SK-N-SH (cell line): ENCODE measurements at regions not wholly inside any gene's neighbourhood (a gene's known extent, or its start where the extent isn't known, plus 50 kb on each side); places are given as distances from the start of the nearest gene placed in this dataset.

Experiments
- CTCF ChIA-PET: fragments of 300-600, 350-600 bp; formaldehyde crosslinking; extraction: SDS; loops from one replicate; lab custom pipeline; 2021; lab: Yijun Ruan, JAX
- POLR2A ChIA-PET: fragments of 350-600 bp; sonication (Branson Sonifier 250); formaldehyde crosslinking; extraction: SDS; loops from one replicate; lab custom pipeline; 2020; ENCODE audit warnings: antibody characterized with exemption, inconsistent platforms; lab: Yijun Ruan, JAX
- DNase-seq: peaks from one replicate; pipeline ENCODE4 v3.0.0; 2012
- H2AFZ ChIP-seq: fragments of 200-600 bp; sonication (generic); 2 replicates; pipeline ENCODE4 v1.8.1; 2016; ENCODE audit warnings: antibody characterized with exemption, mild to moderate bottlenecking, low read depth
- H3F3A ChIP-seq: fragments of 200-600 bp; sonication (generic); replicated peaks from 2 replicates; pipeline ENCODE3; 2016; ENCODE audit warnings: antibody characterized with exemption, mild to moderate bottlenecking; ENCODE audit not compliant: insufficient read depth
- H3K27ac ChIP-seq, 2 experiments: fragments of 200-500 bp in 1 of 2; fragments of 200-600 bp in 1 of 2; sonication (Bioruptor generic) in 1 of 2; sonication (generic), shearing (Covaris generic) in 1 of 2; 2 replicates each; pipeline versions ENCODE4 v1.5.1 to v1.6.1; 2014 to 2016; ENCODE audit warnings: low read depth in 2 of 2, inconsistent platforms in 1 of 2, low read length in 1 of 2, mild to moderate bottlenecking in 1 of 2, mixed read lengths in 1 of 2
- H3K27me3 ChIP-seq: fragments of 200-600 bp; sonication (generic), shearing (Covaris generic); 2 replicates; pipeline ENCODE4 v1.6.1; 2016; ENCODE audit warnings: mixed run types; ENCODE audit not compliant: insufficient read depth
- H3K36me3 ChIP-seq, 2 experiments: fragments of 200-500 bp in 1 of 2; fragments of 200-600 bp in 1 of 2; sonication (Bioruptor generic) in 1 of 2; sonication (generic) in 1 of 2; replicated peaks in 1 of 2; 2 replicates each; pipeline versions ENCODE3 to v1.5.1; 2014 to 2016; ENCODE audit warnings: low read length in 1 of 2, mild to moderate bottlenecking in 1 of 2; ENCODE audit not compliant: insufficient read depth in 2 of 2, control insufficient read depth in 1 of 2
- H3K4me1 ChIP-seq, 2 experiments: fragments of 200-500 bp in 1 of 2; fragments of 200-600 bp in 1 of 2; sonication (Bioruptor generic) in 1 of 2; sonication (generic), shearing (Covaris generic) in 1 of 2; 2 replicates each; pipeline versions ENCODE4 v1.5.1 to v1.6.1; 2014 to 2016; ENCODE audit warnings: low read depth in 1 of 2, low read length in 1 of 2, mixed run types in 1 of 2; ENCODE audit not compliant: insufficient read depth in 2 of 2, control insufficient read depth in 1 of 2
- H3K4me2 ChIP-seq: fragments of 200-600 bp; sonication (generic), shearing (Covaris generic); 2 replicates; pipeline ENCODE4 v1.6.1; 2017; ENCODE audit warnings: mixed run types
- H3K4me3 ChIP-seq, 2 experiments: fragments of 200-500 bp in 1 of 2; fragments of 200-600 bp in 1 of 2; sonication (Bioruptor generic) in 1 of 2; sonication (generic), shearing (Covaris generic) in 1 of 2; 2 replicates each; pipeline versions ENCODE4 v1.5.1 to v1.8.1; 2014 to 2016; ENCODE audit warnings: low read depth in 2 of 2, inconsistent platforms in 1 of 2, low read length in 1 of 2, mild to moderate bottlenecking in 1 of 2, mixed read lengths in 1 of 2, moderate library complexity in 1 of 2
- H3K79me2 ChIP-seq: fragments of 200-600 bp; sonication (generic); 2 replicates; pipeline ENCODE4 v1.8.1; 2017; ENCODE audit warnings: mild to moderate bottlenecking; ENCODE audit not compliant: insufficient read depth
- H3K9ac ChIP-seq: fragments of 200-600 bp; sonication (generic); 2 replicates; pipeline ENCODE4 v1.6.1; 2017; ENCODE audit warnings: mixed run types
- H3K9me2 ChIP-seq: fragments of 200-600 bp; sonication (generic); 2 replicates; pipeline ENCODE4 v1.6.1; 2017; ENCODE audit warnings: mixed run types
- H3K9me3 ChIP-seq: fragments of 200-600 bp; sonication (generic); 2 replicates; pipeline ENCODE4 v1.6.1; 2017; ENCODE audit warnings: mixed run types, mild to moderate bottlenecking, moderate library complexity
- H4K20me1 ChIP-seq: fragments of 200-600 bp; sonication (generic); 2 replicates; pipeline ENCODE4 v1.6.1; 2017; ENCODE audit warnings: mild to moderate bottlenecking, mixed run types; ENCODE audit not compliant: insufficient read depth
- CTCF ChIP-seq: fragments of 200-600 bp; sonication (generic); IDR thresholded peaks from 2 replicates; pipeline ENCODE4 v1.6.1; 2017; ENCODE audit warnings: antibody characterized with exemption, mild to moderate bottlenecking, moderate library complexity
- EP300 ChIP-seq, 2 experiments: IDR thresholded peaks; 2 replicates each; pipeline versions ENCODE4 v1.4.0 to v1.6.1; 2012; ENCODE audit warnings: borderline replicate concordance in 1 of 2, low read depth in 1 of 2, low read length in 1 of 2
- EZH2phosphoT487 ChIP-seq: fragments of 200-600 bp; sonication (generic); IDR thresholded peaks from 2 replicates; pipeline ENCODE4 v1.6.1; 2017; ENCODE audit warnings: low read depth, mixed run types, mild to moderate bottlenecking, antibody characterized with exemption, moderate library complexity, borderline replicate concordance
- FOSL2 ChIP-seq: IDR thresholded peaks from 2 replicates; pipeline ENCODE4 v1.4.0; 2012; ENCODE audit warnings: low read depth, mild to moderate bottlenecking, moderate library complexity, borderline replicate concordance
- FOXJ3 ChIP-seq: sonication (generic); formaldehyde crosslinking; IDR thresholded peaks from 2 replicates; pipeline ENCODE4 v1.5.1; 2020; ENCODE audit warnings: mild to moderate bottlenecking, missing genetic modification reagents
- GATA2 ChIP-seq: sonication (generic); formaldehyde crosslinking; IDR thresholded peaks from 2 replicates; pipeline ENCODE4 v1.5.0; 2020; ENCODE audit warnings: mild to moderate bottlenecking, missing genetic modification reagents
- JUND ChIP-seq: IDR thresholded peaks from 2 replicates; pipeline ENCODE4 v1.4.0; 2012
- MAX ChIP-seq: IDR thresholded peaks from 2 replicates; pipeline ENCODE4 v1.4.0; 2012; ENCODE audit warnings: low read depth
- MEF2A ChIP-seq: IDR thresholded peaks from 2 replicates; pipeline ENCODE4 v1.4.0; 2012; ENCODE audit warnings: low read depth, borderline replicate concordance
- NFIC ChIP-seq: IDR thresholded peaks from 2 replicates; pipeline ENCODE4 v1.4.0; 2012; ENCODE audit warnings: borderline replicate concordance
- NRF1 ChIP-seq: IDR thresholded peaks from 2 replicates; pipeline ENCODE4 v1.6.1; 2012; ENCODE audit warnings: low read depth, mild to moderate bottlenecking, low read length
- RAD21 ChIP-seq: IDR thresholded peaks from 2 replicates; pipeline ENCODE4 v1.6.1; 2012; ENCODE audit warnings: mild to moderate bottlenecking, low read length
- RCOR1 ChIP-seq: fragments of 150-350 bp; IDR thresholded peaks from 2 replicates; pipeline ENCODE4 v1.6.1; 2017; ENCODE audit warnings: antibody characterized with exemption, low read length
- SIN3A ChIP-seq: IDR thresholded peaks from 2 replicates; pipeline ENCODE4 v1.6.1; 2012; ENCODE audit warnings: low read depth, mild to moderate bottlenecking, low read length, moderate library complexity, borderline replicate concordance
- TCF12 ChIP-seq: IDR thresholded peaks from 2 replicates; pipeline ENCODE4 v1.4.0; 2012
- USF1 ChIP-seq: IDR thresholded peaks from 2 replicates; pipeline ENCODE4 v1.4.0; 2012; ENCODE audit warnings: low read depth, borderline replicate concordance
- YY1 ChIP-seq: IDR thresholded peaks from 2 replicates; pipeline ENCODE4 v1.4.0; 2012; ENCODE audit warnings: low read depth, mild to moderate bottlenecking
- WGBS: methylation state at CpG from one replicate; pipeline ENCODE4 v1.1.6; 2017; ENCODE audit warnings: low lambda C conversion rate; 5-methylcytosine and 5-hydroxymethylcytosine counted together

- H3K9me2 ChIP-seq = no peaks in the 10 kb centered on the region
- no peaks in the 10 kb centered on the region for H3K27me3 ChIP-seq
- no peak overlapping the region for H2AFZ ChIP-seq
- no peaks in the 10 kb centered on the region for H3K9me3 ChIP-seq
- 9% methylated on average over 6 of the region's 6 CpGs for WGBS
- H3K4me1 ChIP-seq = no peaks in the 10 kb centered on the region; a peak in 1 of 4 replicates
- DNase-seq = no peak
- no peak overlapping the region for H3K9ac ChIP-seq
- ChIA-PET CTCF (no interaction called here), POLR2A (no interaction called here)
- no peaks in the 10 kb centered on the region for H4K20me1 ChIP-seq
- no peak for TF ChIP-seq FOXJ3
- no peak for TF ChIP-seq MEF2A
- no peak for TF ChIP-seq RCOR1
- no peak for TF ChIP-seq NFIC
- no peak for TF ChIP-seq MAX
- TF ChIP-seq TCF12 = no peak
- TF ChIP-seq EZH2phosphoT487 = no peak
- no peak for TF ChIP-seq RAD21
- TF ChIP-seq JUND = no peak
- TF ChIP-seq NRF1 = no peak
- no peak for TF ChIP-seq FOSL2
- TF ChIP-seq USF1 = no peak
- H3K27ac ChIP-seq = no peak overlapping the region
- H3K36me3 ChIP-seq = no peaks in the 10 kb centered on the region
- H3K79me2 ChIP-seq = no peaks in the 10 kb centered on the region
- no peaks in the 10 kb centered on the region for H3F3A ChIP-seq
- H3K4me3 ChIP-seq = no peak overlapping the region
- no peak overlapping the region for H3K4me2 ChIP-seq
These were observed 610.1 kb downstream of the AJAP1 start for GRCh38 chr1:5264476-5264875.

- H3K36me3 ChIP-seq = no peaks in the 10 kb centered on the region
- TF ChIP-seq YY1 (no peak), CTCF (no peak), MEF2A (no peak), GATA2 (CRISPR knock-in tag) (no peak), SIN3A (no peak), RAD21 (no peak), EP300 (IDR thresholded peaks at IDR 0.05; ENCODE audit: borderline replicate concordance in 1 of 2, low read depth in 1 of 2, low read length in 1 of 2) (no peak)
- no peaks in the 10 kb centered on the region for H3K27me3 ChIP-seq
- no peak overlapping the region for H3K27ac ChIP-seq
- no peaks in the 10 kb centered on the region for H4K20me1 ChIP-seq
- 5% methylated on average over 2 of the region's 2 CpGs for WGBS
- H3K9ac ChIP-seq = no peak overlapping the region
- peaks cover 0 to 8% of the 10 kb centered on the region in 2 experiments; a peak in 1 of 4 replicates for H3K4me1 ChIP-seq
- no peaks in the 10 kb centered on the region for H3K9me2 ChIP-seq
- ChIA-PET POLR2A (no interaction called here), CTCF (interaction anchor here (1.3 kb wide), 1 partner anchor 13 kb away, joined by 3 read pairs; no protein-coding TSS in a partner anchor)
- no peak for DNase-seq
- no peak overlapping the region for H2AFZ ChIP-seq
- H3K79me2 ChIP-seq = no peaks in the 10 kb centered on the region
- no peaks in the 10 kb centered on the region for H3K9me3 ChIP-seq
- H3K4me3 ChIP-seq = no peak overlapping the region
- H3F3A ChIP-seq = no peaks in the 10 kb centered on the region
- no peak overlapping the region for H3K4me2 ChIP-seq
These were observed 602.4 kb downstream of the AJAP1 start for GRCh38 chr1:5256793-5257192.
